H1 (cell line): ENCODE measurements at regions not wholly inside any gene's neighbourhood (a gene's known extent, or its start where the extent isn't known, plus 50 kb on each side); places are given as distances from the start of the nearest gene placed in this dataset.

Experiments
- RAD21 ChIP-seq, 2 experiments: IDR thresholded peaks in 1 of 2; conservative IDR thresholded peaks in 1 of 2; 2 replicates each; pipeline ENCODE4 v1.6.1; 2011; ENCODE audit warnings: low read depth in 2 of 2, low read length in 2 of 2, improper control_type of control experiment in 1 of 2, inconsistent platforms in 1 of 2, mild to moderate bottlenecking in 1 of 2, moderate library complexity in 1 of 2
- SP2 ChIP-seq: IDR thresholded peaks from 2 replicates; pipeline ENCODE4 v1.6.1; 2012; ENCODE audit warnings: mild to moderate bottlenecking, low read length, inconsistent platforms

DNA sequence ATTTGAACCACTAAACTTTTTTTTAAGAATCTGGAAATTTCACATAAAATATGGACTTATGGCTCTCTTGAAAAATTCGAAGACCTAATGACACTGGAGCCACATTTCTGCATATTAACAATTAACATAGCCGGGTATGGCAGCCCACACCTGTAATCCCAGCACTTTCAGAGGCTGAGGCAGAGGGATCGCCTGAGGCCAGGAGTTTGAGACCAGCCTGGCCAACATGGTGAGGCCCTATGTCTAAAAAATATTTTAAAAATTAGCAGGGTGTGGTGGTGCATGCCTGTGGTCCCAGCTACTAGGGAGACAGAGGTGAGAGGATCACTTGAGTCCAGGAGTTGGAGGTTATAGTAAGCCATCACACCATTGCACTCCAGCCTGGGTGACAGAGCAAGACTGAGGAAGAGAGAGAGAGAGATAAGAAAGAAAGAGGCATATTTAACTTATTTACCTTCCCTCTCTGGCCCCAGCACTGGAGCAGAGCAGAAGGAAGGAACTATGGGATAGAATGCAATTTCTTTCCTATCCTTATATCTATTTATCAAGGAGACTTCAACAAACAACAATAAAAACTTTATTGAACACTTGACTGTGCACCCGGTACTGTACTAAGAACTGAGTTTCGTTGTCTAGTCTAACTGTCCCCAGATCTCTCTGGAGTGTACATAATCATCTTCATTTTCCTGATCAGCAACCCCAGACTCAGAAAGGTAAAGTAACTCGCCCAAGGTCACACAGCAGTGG is 63.6 kb upstream of the EYA2 start (continued):
- TF ChIP-seq RAD21 (IDR thresholded peaks at IDR 0.05 in 1 of 2, conservative IDR thresholded peaks at IDR 0.05 in 1 of 2; ENCODE audit: low read depth in 2 of 2, low read length in 2 of 2) (no peak), SP2 (no peak)
